Activated CD4-positive, alpha-beta T cell treated with anti-CD3 and anti-CD28 coated beads, Interleukin-2, Interleukin-4, amounts not matched to agents 100 ng/mL and 50 ng/mL, durations not matched to agents 16 hours and 8 hours (primary cell): ENCODE measurements at regions not wholly inside any gene's neighbourhood (a gene's known extent, or its start where the extent isn't known, plus 50 kb on each side); places are given as distances from the start of the nearest gene placed in this dataset.

ENCODE experiments used
- DNase-seq: peaks from one replicate; pipeline ENCODE4 v3.0.0-alpha.2; 2020; ENCODE audit warnings: low spot score

DNA sequence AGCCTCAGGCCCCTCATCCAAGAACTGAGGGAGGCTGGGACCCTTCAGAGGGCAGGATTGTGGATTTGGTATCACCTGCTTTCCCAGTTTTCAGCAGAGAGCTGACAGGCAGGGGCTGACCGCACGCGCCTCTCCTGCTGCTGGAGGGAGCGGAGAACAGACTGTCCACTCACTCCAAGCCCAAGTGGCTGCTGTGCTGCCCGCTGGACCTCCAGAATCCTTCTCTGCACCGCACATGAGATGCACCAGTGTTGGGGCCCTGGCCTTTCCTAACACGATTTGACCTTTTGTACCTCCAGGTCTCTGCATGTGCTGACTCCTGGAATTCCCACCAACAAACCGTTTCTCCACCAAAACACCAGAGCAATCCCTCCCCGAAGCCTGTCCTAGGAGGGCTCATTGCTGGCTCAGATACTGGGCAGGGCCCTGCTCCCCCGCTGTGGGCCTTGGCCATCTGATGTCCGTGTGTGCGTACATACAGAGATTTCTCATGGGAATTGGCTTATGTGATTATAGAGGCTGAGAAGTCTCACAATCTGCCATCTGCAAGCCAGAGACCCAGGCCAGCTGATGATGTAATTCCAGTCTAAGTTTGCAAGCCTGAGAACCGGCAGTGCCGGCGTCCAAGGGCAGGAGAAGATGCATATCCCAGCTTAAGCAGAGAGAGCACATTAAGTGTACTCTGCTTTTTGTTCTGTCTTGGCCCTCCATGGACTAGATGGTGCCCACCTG is 141.7 kb downstream of the GADD45G start:
- no peak for DNase-seq

DNA sequence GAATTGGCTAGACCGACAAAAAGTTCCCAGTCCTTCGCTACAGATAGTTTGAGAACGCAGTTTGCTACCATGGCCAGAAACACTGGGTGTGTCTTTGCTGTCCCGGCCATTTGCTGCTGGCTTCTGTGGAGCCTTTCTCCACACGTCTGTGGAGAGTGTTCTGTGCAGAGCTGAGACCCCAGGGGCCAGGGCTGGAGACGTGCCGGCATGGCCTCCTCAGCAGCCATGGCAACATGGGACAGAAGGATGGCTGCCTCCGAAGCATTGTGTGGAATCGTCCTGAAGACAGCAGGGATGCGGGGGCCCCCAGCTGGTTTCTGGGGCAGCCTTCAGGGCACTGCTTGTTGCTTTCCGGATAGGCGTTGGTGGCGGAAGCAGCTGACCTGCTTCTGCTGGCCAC is 142.8 kb downstream of the GADD45G start:
- DNase-seq, result no peak

DNA sequence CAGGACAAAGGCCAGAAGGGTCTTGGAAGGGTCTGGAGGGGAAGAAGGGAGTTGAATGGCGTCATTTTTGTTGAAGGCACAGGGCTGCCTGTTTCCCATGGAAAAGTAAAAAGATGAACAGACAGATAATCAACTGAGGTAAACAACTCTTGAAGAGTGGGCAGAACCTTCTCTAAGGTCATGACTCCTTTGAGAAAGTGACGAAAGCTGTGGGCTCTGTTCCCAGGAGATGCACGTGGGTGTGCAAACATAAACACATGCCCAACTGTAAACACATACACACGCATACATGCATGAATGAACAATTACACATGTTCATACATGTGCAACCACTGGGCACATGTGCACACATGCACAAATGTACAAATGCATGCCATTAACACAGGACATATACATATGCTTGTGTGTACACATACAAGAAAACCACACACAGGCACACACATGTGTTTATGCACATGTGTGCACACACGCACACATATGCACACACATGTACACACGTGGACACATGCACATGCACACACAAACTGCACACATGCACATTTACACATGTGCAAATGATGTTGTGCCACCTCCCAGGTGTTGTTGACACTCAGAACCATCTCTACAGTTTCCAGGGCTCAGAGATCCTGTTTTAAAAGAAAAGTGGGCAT is 143.3 kb downstream of the GADD45G start:
- DNase-seq, result no peak

DNA sequence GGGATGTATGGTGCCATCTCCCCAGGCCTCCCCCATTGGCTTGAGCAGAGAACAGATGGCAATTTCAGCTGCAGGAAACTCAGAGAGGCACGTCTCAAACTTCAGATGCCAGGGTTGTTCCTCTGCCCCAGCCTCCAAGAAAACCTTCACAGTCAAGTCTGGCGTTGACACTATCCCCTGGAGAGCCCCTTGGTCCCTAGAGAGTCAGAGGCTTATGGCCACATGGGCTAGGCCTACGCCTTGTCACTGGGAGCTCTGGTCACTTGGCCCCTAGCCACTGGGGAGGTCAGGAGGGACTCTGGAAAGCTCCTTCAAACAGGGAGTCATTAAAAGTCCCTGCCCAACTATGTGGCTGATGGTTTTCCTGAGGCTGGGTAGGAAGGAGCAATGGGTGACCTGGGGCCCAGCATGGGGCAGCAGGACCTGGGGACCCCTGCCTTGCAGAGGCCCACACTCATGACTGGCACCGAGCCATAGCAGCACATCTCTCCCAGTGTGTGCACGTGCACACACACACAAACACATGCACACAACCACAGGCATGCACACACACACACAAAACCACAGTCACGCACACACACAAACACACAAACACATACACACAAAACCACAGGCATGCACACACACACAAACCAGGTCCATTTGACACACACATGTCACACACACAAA is 144.2 kb downstream of the GADD45G start:
- no peak for DNase-seq

DNA sequence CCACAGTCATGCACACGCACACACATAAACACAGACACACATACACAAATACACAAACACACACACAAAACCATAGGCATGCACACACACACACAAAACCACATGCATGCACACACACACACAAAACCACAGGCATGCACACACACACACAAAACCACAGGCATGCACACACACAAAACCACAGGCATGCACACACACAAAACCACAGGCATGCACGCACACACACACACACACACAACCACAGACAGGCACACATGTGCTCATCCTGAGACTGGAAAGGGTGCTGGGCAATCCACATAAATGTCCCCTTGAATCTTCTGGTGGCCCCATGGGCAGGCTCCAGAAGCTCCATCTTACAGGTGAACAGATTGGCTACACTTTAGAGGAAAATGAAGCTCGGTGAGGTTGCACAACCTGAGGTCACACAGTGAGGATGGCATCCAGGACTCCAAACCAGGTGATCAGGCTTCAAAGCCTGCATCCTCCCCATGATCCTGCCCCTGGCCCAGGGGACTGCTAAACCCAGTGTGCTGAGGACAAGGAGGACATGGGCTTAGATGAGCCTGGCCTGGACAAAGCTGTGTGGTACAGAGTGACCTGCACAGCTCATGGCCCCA is 144.8 kb downstream of the GADD45G start:
- DNase-seq, result no peak

DNA sequence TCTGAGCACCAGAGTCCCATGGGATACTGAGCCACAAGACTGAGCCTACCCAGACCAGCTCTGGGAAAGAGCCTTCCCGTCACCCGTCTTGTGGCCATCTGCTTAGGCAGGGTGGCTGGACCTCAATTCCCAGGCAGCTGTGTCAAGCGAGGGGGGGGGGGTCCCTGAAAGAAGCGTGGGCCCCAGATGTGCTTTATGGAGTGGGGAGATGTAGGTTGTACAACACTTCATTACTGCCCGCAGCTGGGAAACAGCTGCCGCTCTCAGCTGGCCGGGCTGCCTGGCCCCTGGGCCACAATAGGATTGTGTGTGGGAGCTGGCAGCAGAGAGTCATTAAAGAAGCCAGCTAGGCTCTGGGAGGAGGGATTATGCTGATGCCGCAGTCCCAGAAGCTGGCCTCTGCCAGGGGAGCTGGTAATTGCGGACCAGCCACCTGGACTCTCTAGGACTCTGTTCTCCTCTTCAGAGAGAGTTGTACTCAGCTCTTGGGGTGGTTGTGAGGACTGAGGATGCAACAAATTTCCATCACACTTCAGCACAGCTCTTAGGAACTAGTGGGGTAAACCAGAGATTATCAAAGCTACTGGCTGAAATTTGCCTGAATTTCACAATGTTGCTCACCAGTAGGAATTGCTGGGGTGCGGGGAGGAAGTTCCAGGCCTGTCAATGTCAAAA is 145.4 kb downstream of the GADD45G start:
- DNase-seq, result no peak

DNA sequence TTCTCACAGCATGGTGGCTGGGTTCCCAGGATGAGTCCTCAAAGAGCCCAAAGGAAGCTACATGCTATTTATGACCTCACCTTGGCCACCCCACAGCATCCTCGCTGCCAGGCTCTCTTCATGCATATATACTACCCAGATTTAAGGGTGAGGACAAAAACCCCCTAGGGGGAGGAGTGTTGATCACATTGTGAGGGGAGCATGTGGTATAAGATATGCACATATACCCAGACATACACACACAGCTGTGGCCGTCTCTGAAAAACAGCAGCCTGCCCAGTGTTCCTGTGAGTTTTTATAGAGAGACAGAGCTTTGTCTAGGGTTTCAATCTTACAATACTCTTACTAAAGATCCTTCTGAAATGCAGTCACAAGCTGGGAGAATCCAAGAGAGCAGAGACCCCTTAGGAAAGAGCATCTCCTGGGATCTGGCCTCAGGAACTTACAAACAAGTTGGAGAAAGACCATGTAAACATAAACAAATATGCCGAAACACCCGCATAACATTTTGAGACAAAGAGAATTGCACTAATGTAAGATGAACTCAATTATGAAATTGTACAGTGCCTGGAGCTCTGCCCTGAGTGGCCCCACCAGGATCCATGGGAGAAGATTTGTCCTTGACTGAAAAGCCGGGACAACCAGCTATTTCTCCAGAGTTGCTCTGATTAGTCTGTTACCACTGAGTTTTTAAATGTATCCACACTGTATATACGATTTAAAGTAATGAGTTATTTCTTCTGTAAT is 146.4 kb downstream of the GADD45G start:
- no peak for DNase-seq

DNA sequence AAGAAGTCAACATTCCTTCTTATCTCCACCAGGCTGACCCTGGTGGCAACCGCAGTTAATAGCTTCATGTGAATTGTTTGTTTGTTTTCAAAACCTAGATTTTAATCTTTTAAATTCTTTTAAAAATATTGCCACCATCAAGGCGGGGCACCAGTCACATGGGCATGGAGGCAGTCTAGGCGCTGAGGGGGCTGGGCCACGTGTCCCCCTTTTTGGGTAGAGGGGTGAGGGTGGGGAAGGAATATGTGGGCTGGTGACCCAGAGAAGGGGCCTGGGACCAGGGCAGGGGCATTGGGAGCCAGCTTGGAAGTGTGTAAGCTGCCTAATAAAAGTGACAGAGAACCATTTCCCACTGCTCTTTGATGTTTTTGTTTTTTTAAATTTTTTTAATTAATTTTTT is 147.3 kb downstream of the GADD45G start:
- no peak for DNase-seq

DNA sequence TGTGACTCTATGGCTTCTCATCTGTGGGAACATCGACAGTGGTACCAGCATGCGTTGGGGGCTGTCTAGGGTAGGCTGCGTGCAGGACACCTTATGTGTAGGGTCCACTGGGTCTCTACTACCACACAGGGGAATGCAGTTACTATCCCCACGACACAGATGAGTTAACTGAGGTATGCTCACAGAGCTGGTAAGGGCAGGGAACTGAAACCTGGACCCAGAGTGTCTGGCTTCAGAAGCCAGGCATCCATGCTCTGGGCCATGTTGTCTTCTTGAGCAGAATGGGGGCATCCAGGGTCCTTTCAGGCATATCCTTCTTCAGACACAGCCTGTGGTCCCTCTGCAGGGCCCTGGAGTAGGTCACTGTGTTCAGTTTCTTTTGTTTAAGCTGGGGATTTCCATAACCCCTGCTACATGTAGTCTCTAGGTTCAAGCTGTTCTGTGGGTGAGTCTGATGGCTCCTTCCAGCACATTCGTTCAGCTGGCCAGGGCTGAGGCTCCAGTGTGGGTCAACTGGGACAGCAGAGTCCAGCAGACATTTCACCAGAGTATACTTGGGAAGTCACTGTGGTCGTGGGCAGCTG is 148.8 kb downstream of the GADD45G start:
- DNase-seq, result no peak

DNA sequence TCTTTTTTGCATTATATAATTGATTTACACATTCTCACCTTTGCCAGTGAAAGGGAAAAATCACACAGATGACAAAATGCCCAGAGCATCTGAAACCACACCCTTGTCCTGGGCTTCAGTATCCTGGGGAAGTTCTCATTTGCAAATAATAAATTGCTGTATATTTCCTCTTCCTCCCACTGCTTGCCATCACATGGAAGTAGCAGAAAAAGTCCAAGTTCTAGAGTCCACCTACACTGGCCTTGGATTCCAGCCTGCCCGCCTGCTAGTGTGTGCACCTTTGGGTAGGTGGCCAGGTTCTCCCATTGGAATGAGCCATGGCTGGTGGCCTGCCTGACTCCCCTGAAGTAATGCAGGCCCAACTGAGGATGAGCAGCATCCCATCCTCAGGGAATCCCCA is 149.4 kb downstream of the GADD45G start:
- DNase-seq, result no peak

DNA sequence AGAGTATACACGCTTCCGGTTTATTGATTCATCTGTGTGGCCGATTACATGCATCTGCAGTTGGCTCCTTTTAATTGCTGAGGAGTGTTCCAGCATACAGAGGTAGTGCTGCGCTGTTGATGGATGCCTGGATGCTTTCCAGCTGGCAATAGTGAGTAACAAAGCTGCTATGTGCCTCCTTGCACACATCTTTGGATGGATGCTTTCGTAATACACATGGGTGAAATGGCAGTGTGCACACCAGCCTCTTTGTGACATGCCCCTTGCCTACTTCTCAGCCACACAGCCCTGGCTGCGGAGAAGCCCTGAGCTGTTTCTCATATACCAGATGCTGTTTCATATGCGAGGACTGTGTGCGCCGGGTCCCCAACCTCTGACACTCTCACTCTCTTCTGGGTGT is 151.0 kb downstream of the GADD45G start:
- DNase-seq, result no peak

DNA sequence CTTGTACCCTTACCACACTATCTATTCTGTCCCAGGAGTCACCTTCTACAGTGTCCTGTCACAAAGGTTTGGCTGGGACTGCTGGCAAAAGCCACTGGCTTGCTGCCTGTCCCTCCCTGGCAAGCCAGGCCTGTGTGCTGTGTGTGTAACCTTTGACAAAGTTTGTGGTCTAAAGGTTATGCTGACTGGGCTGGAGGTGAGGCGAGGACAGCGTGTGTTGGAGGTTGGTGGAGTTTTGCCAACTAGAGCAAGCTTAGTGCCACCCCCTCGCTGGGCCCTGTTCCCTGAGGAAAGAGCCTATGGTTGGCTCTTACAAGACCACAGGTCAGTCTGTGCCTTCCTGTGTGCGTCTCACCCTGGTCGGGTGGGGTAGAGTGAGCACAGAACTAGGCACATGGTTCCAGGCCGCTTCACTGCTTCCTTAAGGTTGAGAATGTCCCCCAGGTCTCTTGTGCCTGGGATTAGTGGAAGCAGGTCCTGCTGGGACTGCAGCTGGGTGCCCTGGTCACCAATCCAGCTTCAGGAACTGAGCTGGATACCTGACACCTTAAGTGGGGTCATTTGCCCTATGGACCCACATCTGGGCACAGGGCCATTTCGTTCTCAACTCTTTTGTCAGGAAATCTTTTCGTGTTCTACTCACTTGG is 152.2 kb downstream of the GADD45G start:
- no peak for DNase-seq

DNA sequence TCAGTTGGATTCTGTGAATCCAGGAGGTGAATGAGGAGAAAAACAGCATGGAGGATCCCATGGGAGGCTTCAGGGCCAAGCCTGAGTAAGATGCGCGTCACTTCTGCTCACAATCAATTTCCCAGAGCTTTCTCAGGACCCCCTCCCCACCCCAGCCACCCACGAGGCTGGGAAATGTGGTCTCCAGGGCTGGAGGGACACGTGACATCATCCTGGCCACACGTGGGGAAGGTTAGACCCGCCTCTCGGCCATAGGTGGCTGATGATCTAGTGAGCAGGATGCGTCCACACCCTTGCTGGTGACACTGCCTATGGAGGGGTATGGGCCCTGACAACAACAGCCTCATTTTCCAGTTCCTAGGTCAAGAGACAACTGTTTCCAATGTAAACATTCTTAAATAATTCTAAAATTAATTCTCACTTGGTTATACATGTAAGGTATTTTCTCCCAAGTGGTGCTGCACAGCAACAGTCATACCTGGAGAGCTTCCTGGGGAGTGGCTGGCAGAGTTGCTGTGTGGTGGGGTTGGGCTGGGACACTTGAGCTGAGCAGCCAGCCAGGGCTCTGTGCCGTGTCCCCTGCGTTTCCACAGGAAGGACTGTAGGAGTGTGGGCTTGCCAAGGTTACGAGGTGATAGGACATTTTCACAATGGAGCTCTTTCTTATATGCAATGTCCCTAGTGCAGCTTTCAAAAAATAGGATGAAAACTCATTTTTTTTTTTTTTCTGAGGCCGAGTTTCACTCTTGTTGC is 153.1 kb downstream of the GADD45G start:
- DNase-seq, result no peak

DNA sequence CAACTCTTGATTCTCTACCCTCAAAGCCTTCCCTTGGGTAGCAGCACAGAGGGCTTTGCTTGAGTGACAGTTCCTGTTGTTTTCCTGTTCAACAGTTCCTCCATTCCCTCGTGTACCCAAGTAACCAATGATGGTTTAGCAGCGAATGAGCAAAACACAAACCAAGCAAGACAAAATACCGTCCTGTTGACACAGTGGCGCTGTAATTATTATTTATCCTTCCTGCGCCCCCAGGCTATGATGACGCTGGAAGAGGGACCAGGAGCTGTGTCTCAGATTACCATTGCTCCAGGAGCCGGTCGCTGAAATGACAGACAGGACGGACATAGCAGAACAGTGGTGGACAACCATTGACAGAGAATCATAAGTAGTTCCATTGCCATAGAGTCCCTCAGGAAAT is 154.8 kb downstream of the GADD45G start:
- no peak for DNase-seq

DNA sequence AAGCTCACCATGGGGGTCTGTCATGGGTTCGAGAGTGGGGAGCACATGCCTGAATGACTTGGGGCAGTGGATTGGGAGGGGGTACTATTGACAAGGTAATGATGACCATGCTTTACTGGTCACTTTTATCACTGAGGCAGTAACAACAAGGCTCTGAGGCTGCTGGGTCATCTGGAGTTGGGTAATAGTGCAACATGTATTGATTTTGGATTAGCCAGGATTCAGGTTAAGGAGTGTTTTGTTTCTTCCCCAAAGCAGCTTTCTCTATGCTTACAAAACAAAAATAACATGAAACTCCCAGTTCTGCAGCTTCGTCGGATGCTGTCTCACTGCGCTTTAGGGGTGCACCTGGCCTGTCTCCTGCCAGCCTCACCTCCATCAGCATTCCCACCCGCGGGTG is 155.3 kb downstream of the GADD45G start:
- DNase-seq, result no peak

DNA sequence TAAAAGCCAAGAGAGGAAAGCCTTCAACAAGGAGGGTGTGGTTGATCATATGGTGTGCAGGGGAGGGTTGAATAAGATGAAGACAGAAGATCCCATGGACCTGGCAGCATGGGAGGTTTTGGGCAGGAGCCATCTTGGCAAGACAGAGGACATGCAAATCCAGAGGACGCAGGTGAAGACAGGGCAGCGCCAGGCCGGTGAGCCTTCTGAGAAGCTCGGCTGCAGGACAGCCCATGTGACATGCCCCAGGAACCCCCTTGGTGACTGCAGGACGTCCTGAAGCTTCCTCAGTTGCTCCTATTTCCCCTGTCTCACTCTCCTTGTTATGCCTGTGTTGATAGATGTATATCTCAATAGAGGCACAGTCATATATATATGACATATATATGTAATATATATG is 159.4 kb downstream of the GADD45G start:
- DNase-seq, result no peak

DNA sequence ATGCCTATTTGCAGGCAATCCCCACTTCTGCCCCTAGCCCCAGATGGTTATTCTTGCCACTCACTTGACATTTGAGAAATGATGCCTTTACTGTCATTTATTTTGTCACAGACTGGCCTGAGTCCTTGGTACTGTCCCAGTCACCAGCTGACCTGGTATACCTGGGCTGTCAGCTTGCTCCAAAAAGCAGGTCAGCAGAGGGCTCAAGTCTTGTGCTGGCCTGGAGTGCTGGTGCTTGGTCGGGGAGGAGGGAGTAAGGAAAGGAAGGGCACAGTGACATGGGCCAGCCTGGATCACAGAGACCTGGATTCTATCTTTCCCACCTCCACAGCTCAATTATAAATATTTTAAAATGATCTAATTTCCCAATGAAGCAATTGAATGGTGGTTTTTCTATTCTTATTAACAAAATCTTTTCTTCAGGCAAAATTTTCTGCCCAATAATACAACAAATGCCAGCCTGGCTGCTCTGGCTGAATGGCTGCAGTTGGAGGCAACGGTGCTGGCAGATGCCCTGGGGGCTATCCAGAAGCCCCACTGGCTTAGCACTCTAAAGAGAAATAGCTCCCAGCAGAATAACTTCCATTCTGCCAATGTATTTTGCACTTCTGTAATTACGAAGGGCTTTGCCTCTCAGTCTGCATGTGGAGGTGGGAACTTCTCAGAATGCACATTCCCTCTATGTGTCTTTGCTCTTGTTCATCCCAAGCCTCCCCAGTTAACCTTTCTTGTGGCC is 160.6 kb downstream of the GADD45G start:
- DNase-seq, result no peak

DNA sequence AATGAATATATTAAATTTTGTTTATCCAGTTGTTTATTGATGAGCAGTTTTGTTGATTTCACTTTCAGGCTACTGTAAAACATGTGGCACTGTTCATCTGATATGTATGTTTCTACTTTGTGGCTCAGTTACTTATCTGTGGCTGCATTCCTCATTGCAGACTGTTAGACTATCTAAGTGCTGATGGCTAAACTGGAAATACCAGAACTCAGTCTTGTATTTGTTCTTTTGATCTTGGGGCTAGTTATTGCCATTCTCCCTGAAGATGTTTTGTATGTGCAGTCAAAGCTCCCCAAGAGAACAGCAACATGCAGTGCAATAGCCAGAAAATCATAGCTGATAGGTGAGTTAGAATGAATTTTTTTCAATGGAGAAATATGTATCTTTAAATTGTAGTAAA is 162.2 kb downstream of the GADD45G start:
- no peak for DNase-seq

DNA sequence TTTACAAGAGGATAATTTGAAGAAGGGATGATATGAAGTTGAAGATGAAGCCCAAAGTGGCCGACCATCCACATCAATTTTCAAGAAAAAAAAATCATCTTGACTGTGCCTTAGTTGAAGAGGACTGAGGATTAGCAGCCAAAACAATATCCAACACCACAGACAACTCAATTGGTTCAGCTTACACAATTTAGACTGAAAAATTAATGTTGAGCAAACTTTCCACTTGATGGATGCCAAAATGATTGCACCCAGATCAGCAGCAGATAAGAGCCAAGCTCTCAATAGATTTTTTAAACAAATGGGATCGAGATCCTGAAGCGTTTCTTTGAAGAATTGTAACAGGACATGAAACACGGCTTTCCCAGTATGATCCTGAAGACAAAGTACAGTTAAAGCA is 163.2 kb downstream of the GADD45G start:
- no peak for DNase-seq
